Stimulated activated CD8-positive, alpha-beta memory T cell treated with anti-CD3 and anti-CD28 coated beads, Interleukin-2, amount 100 ng/mL, for 48 hours (primary cell): ENCODE measurements at regions not wholly inside any gene's neighbourhood (a gene's known extent, or its start where the extent isn't known, plus 50 kb on each side); places are given as distances from the start of the nearest gene placed in this dataset.
"Not testable (repeated sequence)": the region's sequence is repeated elsewhere in the genome, so short reads cannot be mapped to it uniquely, and the experiment has no call there.

Experiments used
- DNase-seq, 2 donors: peaks; one replicate each; pipeline ENCODE4 v3.0.0-alpha.2; 2020; ENCODE audit warnings: low read depth in 2 of 2

GRCh38 chr10:78456649-78457400 is 423.2 kb downstream of the RPS24 start:
- DNase-seq: no peak

GRCh38 chr10:78457804-78458482 is 424.3 kb downstream of the RPS24 start:
- DNase-seq: no peak

GRCh38 chr10:78458983-78459638 is 425.4 kb downstream of the RPS24 start:
- no peak for DNase-seq

- DNase-seq: no peak
Measured at GRCh38 chr10:78459639-78460037, 426.0 kb downstream of the RPS24 start.

GRCh38 chr10:78460204-78460603 is 426.5 kb downstream of the RPS24 start:
- DNase-seq: no peak

- no peak for DNase-seq
Measured at GRCh38 chr10:78461333-78461732, 427.7 kb downstream of the RPS24 start.

- no peak for DNase-seq
Measured at GRCh38 chr10:78462176-78462575, 428.5 kb downstream of the RPS24 start.

GRCh38 chr10:78462726-78463228 is 429.1 kb downstream of the RPS24 start:
- DNase-seq: no peak

GRCh38 chr10:78464118-78464855 is 430.6 kb downstream of the RPS24 start:
- no peak for DNase-seq

- DNase-seq: no peak
Measured at GRCh38 chr10:78464856-78465267, 431.2 kb downstream of the RPS24 start.

- no peak for DNase-seq
Measured at GRCh38 chr10:78465431-78465830, 431.8 kb downstream of the RPS24 start.

- no peak for DNase-seq
Measured at GRCh38 chr10:78467496-78468106, 433.9 kb downstream of the RPS24 start.

GRCh38 chr10:78468731-78469130 is 435.1 kb downstream of the RPS24 start:
- not testable (repeated sequence) for DNase-seq

GRCh38 chr10:78470267-78471103 is 436.8 kb downstream of the RPS24 start:
- no peak for DNase-seq

- DNase-seq: no peak
Measured at GRCh38 chr10:78471326-78471722, 437.7 kb downstream of the RPS24 start.

- DNase-seq: no peak
Measured at GRCh38 chr10:78471723-78472550, 438.3 kb downstream of the RPS24 start.

- DNase-seq: no peak
Measured at GRCh38 chr10:78472551-78472890, 438.9 kb downstream of the RPS24 start.

GRCh38 chr10:78473006-78473405 is 439.3 kb downstream of the RPS24 start:
- no peak for DNase-seq

- no peak for DNase-seq
Measured at GRCh38 chr10:78474743-78475142, 441.1 kb downstream of the RPS24 start.

- DNase-seq: no peak
Measured at GRCh38 chr10:78475437-78475836, 441.8 kb downstream of the RPS24 start.
